Occipital lobe (tissue), 1 donor: ENCODE measurements at regions not wholly inside any gene's neighbourhood (a gene's known extent, or its start where the extent isn't known, plus 50 kb on each side); places are given as distances from the start of the nearest gene placed in this dataset.
"Not testable (repeated sequence)": the region's sequence is repeated elsewhere in the genome, so short reads cannot be mapped to it uniquely, and the experiment has no call there.

Experiments used
- DNase-seq: peaks from one replicate; lab custom pipeline; 2025; lab: John Stamatoyannopoulos, UW

DNA sequence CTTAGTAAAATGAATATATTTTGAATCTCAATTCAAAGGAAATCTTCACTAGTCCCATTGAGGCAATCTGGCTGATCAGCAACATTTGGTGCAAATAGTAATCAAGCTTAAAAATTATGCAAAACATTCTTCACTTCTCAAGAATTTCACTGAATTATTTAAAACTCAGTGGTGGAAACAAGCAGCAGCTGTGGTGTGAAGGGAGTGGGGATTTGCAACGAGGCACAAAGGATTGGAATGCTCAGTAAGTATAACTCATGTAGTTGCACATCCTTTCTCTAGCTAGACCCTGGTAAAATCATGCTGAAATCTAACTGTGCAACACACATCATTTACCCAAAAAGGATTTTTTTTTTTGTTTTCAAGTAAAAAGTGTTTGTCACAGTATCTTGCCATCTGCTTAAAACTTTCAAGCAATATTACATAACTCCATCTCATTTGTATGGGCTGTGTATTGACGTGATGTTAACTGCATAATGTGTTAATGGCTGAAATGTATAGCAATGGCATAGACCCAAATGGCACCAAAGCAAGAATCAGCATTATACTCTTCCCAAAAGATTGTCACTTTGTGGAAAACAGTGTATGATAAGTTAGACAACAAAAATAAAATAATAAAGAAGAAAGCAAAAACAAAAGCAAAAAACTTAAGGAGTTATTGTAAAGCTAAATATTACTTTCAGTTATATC lies 816.6 kb downstream of the EPHA3 start:
- DNase-seq, result no peak

DNA sequence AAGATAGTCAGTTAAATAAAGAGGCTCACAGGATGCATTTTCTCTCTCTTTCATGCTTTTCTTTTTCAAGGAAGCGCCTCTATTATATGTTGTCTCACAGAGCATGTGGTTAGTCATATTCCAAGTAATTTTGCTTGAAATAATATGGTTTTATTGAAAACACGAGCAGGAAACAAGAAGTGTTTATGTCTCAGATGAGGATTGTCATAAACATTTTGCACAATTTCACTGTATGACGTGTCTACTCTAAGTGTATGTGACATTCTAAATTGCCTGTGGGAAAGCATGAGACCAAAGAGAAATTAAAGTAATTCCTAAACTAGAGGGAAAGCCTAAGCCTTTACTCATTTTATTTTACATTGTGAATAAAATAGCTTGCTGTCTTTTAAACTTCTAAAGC lies 818.6 kb downstream of the EPHA3 start:
- no peak for DNase-seq

DNA sequence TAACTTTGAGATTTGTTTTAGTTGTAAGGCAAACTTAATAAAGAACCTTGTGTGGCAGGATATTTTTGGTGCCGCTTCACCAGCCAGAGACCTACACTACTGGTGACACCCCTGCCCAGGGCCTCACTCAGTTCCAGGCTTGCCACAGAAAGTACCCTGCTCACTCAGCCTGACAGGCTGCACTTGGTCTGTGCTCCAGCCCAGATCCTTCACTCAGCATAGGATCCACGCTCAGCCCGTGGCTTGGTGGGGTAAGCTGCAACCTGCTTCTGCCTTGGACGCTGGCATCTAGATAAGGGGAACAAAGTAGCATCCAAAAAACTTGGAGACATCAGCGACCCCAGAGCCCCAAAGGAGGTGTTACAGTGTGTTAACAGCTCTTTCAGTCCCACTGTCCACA lies 825.5 kb downstream of the EPHA3 start:
- no peak for DNase-seq

DNA sequence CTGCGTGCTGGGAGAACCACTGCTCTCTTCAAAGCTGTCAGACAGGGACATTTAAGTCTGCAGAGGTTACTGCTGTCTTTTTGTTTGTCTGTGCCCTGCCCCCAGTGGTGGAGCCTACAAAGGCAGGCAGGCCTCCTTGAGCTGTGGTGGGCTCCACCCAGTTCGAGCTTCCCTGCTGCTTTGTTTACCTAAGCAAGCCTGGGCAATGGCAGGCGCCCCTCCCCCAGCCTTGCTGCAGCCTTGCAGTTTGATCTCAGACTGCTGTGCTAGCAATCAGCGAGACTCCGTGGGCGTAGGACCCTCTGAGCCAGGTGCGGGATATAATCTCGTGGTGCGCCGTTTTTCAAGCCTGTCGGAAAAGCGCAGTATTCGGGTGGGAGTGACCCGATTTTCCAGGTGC lies 837.0 kb downstream of the EPHA3 start:
- DNase-seq, result not testable (repeated sequence)

DNA sequence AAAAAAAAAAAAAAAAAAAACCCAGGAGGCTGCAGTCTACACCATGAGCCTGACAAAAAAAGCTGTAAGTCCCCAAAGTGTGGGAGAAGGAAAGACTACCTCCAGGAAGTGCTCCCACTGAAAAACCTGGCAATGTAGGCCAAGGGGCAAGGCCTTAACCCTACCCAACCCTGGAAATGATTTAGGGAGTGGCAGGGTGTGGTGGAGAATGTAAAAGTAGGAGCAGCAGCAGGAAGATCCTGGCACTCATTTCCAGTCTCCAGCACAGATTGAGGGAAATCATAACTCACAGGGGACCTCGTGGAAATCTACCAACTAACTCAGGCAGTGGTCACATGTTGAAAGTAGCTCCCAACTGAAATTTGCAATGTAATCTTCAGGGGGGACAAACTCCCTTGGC lies 839.5 kb downstream of the EPHA3 start:
- DNase-seq, result no peak

DNA sequence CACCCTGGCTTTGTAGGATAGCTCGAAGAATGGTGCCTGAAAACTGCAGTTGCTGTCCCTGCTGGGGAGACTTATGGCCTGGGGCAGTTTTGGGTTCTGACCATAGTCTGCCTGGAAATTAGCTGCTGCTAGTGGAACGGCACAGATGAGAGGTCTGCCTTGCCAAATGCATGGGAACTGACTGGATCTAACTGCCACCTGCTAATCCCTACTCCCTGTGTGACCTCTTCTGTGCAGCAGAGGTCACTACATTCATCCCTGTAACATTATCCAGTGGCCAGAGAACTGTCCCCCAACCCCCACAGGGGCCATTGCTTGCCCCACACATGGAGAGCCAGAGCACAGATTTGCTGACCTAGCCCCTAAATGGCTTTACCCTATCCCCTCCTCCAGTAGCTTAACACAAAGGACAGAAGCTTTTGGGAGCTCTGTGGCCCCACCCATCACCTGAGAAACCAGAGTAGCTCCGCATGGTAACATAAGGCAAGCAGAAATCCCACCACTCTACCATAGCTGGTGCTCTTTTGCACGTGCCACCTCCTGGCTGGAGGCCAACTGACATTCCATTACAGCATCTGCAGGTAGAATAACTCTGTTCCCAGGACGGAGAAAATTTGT lies 840.0 kb downstream of the EPHA3 start:
- DNase-seq, result no peak

DNA sequence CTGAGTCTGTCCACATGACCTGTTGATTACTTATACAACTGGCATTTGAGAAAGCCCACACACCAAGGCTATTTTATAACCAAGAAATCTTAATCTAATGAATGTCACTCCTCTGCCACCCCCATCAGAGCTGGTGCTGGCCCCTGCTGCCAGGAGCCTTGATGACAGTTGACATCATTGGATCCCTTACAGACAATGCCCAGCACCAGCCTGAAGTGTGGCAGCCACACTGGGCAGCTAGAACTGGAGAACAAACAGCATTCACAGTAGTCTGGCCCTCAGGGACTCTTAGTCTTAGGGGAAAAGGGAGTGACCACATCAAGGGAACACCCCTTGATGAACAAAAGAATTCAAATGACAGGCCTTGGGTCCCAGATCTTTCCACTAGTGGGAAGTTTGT lies 840.6 kb downstream of the EPHA3 start:
- DNase-seq, result no peak

DNA sequence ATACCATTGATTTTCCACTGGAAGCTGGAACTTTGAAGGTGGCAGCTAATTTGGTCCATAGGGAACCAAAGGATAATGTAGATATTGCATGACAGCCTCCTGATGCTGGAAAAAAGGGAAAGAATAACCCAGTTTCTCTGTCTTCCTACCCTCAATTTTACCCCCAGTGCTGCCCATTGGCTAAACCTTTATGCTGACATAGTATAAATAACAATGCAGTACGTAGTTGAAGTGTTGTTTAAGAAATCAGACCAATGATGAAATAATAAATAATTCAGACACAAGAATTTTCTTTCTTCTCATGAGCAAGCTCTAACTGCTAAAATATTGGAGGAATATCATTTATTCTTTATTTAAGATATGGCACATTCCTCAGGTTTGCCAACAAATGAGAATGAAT lies 843.4 kb downstream of the EPHA3 start:
- no peak for DNase-seq

DNA sequence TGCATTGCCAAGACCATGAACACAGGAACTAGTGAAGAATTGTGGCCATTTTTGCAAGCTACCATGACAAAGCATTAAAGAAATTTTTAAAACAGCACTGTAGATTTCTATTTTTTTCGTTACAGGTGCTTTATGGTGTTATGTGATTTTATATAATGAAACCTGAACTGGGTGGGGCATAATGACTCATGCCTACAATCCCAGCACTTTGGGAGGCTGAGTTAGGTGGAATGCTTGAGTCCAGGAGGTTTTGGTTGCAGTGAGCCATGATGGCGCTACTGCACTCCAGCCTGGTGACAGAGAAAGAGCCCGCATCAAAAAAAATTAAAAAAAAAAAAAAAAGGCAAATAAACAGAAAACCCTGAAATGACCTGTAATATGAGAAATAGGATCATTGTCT lies 846.7 kb downstream of the EPHA3 start:
- no peak for DNase-seq

DNA sequence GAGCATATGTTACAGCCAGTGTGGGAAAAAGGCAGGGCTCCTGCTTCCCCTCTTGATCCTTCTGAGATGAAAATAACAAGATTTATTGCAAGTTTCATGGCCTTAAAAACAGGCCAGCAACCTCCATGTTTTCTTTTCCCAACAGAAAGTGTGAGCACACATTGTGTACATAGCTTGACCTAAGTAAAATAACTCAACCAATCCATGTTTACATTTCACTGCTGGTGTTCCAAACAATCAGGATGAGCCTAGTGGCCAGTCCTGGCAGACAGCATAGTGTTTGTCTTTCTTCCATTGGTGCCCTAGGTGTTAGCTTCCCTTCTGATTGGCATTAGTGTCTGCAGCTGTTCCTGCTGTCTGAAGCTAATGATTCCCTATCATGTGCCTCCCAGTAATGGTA lies 847.7 kb downstream of the EPHA3 start:
- no peak for DNase-seq

DNA sequence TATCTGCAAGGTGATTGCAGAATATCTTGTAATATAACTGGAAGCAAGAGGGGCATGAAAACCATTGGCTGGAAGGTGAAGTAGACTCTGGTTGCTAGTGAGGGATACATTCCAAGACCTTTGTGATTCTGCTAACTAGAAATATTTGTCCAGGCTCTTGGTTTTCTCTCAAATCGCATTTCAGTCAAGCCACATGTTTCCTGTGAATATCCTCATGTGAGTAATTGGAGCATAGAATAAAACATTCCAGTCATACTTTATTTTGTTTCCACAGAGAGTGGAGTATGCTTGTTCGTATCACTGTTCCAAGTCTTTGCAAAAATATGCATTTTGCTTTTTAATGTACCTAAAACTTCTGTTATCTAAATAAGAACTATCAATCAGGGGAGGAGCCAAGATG lies 850.0 kb downstream of the EPHA3 start:
- no peak for DNase-seq

DNA sequence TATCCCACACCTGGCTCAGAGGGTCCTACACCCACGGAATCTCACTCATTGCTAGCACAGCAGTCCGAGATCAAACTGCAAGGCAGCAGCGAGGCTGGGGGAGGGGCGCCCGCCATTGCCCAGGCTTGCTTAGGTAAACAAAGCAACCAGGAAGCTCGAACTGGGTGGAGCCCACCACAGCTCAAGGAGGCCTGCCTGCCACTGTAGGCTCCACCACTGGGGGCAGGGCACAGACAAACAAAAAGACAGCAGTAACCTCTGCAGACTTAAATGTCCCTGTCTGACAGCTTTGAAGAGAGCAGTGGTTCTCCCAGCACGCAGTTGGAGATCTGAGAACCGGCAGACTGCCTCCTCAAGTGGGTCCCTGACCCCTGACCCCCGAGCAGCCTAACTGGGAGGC lies 850.7 kb downstream of the EPHA3 start:
- not testable (repeated sequence) for DNase-seq

DNA sequence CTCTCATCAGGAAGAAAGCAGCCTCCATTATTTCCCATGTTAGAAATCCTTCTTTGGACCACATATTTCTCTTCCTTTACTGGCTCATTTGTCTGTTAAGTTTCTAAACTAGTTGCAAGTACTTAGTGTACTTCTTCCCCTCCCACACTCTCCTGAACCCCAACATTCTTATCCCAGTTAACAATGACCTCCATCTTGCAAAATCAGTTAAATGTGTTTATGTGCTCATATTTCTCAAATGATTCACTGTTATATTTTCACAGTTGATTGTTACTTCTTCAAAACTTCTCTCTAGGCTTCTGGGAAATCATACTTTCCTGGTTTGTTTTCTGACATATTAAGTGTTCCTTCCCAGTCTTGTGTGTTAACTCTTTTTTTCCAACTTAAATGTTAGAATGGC lies 856.9 kb downstream of the EPHA3 start:
- no peak for DNase-seq

DNA sequence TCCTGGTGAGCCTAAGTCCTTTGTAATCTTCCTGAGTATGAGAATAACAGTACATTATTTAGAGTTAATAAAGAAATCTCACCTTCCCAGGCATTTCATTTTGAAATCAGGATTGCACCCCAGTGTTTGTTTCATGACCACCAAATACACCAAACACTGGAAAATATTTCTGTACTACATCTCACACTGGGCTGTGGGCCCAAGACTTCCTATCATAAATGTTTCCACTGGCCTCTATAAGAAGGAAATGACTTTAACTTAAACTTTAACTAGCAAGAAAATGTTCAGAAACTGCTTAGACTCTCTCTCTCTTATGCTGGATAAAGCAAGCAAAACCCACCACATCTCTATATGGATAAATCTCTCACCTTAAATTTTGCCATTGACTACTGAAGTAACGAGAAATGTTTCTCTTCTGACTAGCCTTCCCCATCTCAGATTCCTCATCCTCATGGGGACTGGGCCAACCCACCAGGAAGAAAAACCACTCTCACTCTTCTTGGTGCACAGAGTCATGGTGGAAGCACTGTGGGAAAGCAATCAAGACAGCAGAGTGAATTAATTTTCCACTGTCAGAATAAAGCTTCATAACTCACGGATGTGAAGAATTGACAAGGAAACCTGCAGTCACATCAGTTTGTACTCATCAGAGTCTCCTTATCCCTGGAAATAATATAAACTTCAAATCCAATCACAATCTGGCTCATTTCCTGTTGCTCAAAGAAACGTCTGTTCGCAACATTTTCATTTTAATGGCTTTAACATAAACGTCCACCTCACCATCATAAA lies 859.6 kb downstream of the EPHA3 start:
- DNase-seq, result no peak

DNA sequence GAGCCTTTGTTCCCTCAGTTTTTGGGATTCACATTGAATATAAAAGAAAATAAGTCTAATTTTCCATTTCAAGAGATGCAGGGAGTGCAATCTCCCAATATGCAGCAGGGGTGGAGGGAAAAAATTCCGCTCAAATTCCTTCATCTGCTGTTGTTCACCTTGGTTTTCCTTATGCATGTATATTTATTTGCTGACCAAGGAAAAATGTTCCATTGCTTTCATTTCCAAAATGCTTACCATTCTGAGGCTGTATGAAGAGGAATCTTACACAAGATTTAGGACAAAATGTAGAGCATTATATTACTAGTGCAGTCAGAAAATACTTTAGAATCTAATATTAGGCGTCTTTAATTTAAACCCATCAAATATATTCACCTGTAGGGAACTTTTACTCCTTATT lies 863.9 kb downstream of the EPHA3 start:
- no peak for DNase-seq

DNA sequence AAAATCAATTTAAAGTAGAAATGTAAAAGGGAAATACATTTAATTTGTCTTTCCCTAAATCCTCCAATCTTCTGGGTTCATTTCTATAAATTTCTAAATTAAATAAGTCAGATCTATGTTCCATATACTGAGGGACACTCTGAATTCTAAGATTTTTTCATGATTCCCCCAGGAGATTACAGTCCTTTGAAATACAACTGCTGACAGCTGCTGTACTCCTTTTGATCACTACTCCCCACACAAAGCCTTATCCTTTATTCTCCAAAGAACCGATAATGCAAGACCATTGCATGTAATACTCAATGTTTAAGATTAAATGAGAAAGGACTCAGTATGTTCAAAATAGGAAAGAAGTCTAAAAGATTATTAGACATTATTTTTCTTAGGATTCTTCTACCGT lies 865.7 kb downstream of the EPHA3 start:
- DNase-seq, result no peak

DNA sequence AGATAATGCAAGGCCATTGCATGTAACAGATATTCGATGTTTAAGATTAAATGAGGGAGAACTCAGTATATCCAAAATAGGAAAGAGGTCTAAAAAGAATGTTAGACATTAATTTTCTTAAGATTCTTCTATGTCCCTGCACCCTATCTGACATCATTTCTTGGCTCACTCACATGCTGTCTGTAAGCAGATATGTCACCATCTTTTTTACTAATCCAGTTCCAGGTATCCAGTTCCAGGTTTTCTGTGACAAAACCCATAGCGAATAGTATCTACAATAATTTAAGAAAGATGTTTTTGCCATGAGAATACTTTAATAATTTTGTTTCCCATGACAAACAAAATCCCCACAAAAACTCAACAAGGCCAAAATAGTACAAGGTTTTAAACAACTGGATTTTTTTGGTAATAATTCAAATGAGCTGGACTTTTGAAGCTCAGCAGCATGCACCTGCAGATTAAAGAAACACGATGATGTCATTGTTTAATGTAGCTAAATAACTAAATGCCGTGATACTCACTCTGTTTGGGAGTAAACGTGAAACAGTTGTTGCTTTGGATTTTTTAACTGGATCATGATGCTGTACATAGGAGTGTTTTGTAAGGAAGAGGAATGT lies 867.6 kb downstream of the EPHA3 start:
- DNase-seq, result no peak

DNA sequence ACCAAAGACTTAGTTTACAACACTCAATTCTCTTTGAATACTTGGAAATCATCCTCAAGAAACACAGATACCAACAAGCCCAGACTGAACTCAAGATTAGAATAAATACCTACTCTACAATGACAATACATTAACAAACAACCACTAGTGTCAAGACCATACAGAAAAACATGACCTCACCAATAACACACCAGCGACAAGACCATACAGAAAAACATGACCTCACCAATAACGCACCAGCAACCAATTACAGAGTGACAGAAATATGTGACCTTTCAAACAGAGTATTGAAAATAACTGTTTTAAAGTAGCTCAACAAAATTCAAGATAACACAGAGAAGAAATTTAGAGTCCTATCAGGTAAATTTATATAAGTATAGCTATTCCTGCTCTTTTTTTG lies 876.0 kb downstream of the EPHA3 start:
- DNase-seq, result no peak

DNA sequence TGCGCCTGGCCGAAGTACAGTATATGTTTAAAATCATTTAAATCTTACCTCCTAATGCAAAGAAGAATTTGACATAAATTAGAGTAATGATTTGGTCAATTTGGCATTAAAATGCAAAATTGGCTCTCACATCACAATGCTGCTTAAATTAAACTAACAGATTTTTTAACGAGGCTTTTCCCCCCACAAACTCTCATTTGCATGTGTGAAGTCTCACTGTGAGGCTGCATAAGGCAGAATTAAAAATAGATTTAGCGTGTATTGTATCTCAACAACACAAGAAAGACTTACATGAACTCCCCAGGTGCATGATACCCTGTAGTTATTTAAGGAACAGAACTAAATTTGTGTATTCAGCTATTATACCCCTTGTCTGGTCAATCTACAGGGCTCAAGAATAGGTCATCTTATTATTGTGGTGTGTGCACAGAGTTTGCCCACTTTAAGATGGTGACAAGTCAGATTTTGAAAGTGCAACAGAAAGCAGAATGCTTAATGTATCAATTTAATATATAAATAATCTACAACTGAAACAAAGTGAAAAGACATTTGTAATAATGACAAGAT lies 897.9 kb downstream of the EPHA3 start:
- DNase-seq, result no peak

DNA sequence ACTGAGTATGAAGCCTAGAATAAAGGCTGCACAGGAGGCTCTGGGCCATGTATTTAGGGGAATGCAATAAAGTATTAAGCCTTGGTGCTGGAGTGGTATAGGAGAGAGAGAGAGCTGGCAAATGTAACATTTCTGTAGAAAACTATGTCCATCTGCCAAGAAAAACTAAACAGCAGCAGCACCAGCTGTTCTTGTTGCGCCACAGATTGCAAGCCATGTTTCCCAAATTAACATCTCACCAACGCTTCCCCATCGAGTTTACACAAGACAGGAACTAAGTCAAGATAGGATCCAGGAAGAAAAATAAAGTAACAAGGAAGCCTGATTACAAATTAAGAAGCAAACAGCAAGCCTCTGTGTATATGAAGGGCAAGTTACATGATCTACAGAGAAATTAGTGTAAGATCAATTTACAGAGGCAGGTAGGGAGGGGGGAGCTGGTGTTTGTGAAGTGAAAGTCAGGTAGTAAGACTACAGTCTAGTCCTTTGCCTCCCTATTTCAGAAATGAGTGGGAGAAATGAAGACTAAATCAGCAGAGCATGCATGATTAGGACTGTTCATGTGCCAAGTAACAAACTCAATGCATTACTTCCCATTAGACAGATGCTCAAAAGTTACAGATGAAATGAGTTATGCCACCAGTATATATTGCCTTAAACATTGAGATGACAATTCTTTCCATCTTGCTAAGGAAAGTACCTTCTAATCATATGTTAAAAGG lies 900.5 kb downstream of the EPHA3 start:
- peak; percentile 40 for DNase-seq

DNA sequence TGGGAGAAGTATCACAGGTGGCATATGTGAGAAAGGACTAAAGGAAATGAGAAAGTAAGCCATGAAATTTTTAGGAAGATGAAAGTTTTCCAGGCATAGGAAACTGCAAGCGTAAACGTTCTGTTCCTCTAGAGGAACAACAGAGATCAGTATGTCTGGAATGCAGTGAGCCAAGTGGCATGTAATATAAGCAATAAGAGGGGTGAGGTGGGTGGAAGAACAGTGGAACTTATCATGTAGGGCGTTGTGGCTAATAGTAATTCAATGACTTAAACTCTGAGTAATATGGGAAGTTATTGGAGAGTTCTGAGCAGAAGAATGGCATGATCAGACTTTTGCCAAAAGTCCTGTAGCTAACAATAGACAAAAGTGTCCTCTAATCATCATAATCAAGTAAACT lies 902.9 kb downstream of the EPHA3 start:
- DNase-seq, result no peak
